Choroid plexus epithelial cell (primary cell): ENCODE measurements at regions not wholly inside any gene's neighbourhood (a gene's known extent, or its start where the extent isn't known, plus 50 kb on each side); places are given as distances from the start of the nearest gene placed in this dataset.

Experiments used
- DNase-seq: peaks from one replicate; pipeline ENCODE4 v3.0.0-alpha.2; 2010; ENCODE audit warnings: low read depth
- H3K4me3 ChIP-seq: 2 replicates; pipeline ENCODE4 v1.5.1; 2011; ENCODE audit warnings: low read depth, mild to moderate bottlenecking, control low read depth, low read length, moderate library complexity
- TF ChIP-seq, protein P1 (sequence below): conservative IDR thresholded peaks from 2 replicates; pipeline ENCODE4 v1.5.1; 2011; ENCODE audit warnings: low read depth, mild to moderate bottlenecking, control low read depth, inconsistent platforms, low read length, moderate library complexity

DNA sequence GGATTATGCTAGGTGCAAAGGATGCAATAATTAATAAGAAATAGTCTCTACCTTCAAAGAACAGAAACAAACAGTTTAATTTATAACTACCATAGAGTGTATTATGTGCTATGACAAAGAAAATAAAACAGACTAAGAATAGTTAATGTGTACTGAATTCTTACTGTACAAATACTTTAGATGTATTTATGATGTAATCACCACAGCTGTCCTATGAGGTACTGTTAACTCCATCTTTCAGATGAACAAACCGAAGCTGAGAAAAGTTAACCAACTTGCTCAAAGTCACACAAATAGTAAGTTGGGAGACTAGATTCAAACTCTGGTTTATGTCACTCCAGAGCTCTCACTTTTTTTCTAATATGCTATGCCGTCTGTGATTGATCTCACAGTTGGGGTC, 77.0 kb upstream of the FGGY start:
- no peak for DNase-seq
- TF ChIP-seq, protein P1, sequence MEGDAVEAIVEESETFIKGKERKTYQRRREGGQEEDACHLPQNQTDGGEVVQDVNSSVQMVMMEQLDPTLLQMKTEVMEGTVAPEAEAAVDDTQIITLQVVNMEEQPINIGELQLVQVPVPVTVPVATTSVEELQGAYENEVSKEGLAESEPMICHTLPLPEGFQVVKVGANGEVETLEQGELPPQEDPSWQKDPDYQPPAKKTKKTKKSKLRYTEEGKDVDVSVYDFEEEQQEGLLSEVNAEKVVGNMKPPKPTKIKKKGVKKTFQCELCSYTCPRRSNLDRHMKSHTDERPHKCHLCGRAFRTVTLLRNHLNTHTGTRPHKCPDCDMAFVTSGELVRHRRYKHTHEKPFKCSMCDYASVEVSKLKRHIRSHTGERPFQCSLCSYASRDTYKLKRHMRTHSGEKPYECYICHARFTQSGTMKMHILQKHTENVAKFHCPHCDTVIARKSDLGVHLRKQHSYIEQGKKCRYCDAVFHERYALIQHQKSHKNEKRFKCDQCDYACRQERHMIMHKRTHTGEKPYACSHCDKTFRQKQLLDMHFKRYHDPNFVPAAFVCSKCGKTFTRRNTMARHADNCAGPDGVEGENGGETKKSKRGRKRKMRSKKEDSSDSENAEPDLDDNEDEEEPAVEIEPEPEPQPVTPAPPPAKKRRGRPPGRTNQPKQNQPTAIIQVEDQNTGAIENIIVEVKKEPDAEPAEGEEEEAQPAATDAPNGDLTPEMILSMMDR: no peak
- H3K4me3 ChIP-seq: no peak overlapping the region

DNA sequence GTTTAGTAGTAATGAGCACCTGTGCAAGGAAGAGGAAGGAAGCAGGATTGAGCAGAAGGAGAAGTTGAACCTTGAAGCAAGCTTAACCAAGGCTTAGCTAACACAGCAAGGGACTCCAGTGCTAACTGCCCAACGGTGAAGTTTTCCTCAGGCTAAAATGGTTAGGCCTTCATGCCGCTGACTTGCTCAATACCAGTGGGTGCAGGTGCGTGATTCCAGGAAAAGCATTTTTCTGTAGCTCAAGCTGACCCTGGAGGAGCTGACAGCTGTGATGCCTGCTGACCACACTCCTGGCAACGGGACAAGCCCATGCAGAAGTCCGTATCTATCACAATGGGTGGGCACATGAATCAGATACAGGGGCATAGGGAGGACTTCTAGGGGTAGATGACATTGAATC, 76.5 kb upstream of the FGGY start:
- no peak overlapping the region for H3K4me3 ChIP-seq
- DNase-seq: peak; percentile 60
- TF ChIP-seq, protein P1: no peak

DNA sequence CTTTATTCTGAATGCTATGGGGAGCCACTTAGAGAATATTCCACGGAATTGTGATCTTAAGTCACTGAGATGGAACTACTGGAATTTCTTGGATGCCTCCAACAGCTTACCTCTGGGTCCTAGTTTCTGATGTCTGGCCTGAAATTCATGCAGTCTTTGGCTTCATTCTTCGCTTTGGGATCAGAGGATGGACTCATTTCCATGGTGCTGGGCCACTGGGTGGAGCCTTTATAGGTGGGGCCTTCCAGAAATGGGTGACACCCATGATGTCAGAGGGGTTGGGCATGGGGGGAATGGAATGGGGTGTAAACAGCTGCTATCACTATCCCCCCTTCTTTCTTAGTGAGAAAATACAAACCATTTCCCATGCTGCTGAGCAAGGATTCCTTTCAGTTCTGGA, 73.7 kb upstream of the FGGY start:
- TF ChIP-seq, protein P1: no peak
- no peak overlapping the region for H3K4me3 ChIP-seq
- no peak for DNase-seq

DNA sequence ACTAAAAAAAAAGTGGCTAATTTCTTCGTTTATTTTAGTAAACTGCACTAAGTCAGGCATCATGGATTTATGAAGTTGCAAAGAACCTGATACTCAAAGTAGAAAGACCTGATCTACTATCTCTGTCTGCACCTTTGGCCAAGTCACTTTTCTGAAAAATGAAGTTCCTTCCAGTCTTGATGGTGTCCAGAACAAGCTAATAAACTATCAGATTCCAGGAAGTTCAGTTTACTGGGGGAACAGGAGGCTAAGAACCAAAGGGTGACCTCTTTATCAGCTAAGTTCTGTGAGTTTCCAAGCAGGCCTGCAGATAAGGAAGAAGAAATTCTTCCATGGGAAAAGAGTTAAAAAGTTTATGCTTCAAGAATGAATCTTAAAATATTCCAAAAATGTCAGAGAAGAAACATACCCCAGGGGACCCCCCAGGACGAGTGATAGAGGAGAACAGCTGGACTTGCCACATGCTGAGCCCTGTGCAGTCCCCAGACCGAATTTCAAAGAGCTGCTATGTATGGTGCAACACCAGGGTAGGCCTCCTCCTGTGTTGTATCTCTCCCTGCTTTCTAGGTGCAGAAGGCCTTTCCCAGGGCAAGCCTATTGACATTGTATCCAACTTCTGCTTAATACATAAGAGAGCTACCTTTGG, 72.8 kb upstream of the FGGY start:
- TF ChIP-seq, protein P1: no peak
- peak; percentile 89 for DNase-seq
- H3K4me3 ChIP-seq: no peak overlapping the region

DNA sequence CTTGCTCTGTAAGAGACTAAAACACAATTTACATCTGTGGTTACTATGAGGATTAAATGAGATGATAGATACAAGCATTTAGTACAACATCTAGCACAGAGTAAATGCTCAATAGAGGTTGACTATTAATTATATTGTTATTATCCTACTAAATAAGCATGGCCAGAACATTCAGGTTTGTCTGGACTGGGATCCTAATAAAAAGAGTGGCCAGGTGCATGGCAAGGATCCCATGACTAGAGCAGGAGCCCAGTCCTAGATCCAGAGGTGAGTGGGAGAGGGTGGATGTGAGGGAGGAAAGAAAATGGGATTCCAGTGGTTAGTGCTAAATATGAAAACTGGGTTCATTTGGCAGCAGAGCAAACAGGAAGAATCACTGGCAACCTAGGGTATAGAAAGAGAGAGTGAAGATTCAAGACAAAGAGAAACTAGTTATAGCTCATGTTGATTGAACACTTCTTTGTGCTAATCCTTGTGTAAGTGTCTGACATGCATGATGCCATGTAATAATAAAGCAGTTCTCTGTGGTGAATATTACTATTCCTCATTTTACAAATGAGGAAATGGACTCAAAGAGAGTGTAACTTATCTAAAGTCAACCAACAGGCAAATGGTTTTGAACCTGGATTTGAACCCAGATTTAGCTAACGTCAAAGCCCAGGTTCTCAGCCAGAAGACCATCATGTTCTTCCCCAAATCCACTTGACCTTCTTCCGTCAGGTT, 71.1 kb upstream of the FGGY start:
- TF ChIP-seq, protein P1: no peak
- no peak for DNase-seq
- no peak overlapping the region for H3K4me3 ChIP-seq

DNA sequence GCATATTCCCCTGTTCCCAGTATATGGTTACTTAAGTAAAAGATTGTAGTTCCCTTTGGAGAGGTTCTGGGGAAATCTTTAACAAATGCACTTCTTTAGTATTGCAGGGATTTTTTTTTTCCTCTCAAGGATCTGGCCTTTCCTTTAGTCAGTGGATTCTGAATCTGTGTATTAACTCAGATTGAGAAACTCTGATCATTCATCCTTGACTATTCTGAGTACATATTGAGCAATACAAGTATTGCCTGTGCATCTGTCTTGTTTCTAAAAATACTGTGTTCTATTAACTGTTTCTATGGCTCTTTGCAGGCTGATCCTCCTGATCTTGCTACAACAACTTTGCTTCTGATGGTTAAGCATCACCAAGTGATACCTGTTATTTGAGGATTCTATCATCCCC, 67.8 kb upstream of the FGGY start:
- TF ChIP-seq, protein P1: no peak
- peak; percentile 71 for DNase-seq
- H3K4me3 ChIP-seq: no peak overlapping the region

DNA sequence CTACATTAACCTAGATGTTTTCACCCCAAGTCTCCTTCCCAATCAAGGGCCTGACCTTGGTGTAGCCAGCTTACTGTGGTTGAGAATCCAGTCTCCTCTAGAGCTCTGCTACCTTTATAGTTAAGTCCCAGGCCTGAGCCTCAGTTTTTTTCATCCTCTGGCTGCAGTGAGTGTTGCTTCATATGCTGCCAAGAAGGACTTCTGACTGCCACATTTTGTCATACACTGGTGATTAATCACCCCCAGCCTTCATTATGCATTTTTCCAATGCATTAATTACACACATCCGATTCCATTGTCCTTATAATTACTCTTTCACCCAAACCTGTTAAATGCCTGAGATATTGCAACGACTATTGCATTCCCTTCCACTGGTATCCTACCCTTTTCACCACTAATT, 66.3 kb upstream of the FGGY start:
- TF ChIP-seq, protein P1: no peak
- H3K4me3 ChIP-seq: no peak overlapping the region
- no peak for DNase-seq
